IMR-90 (cell line): ENCODE measurements at regions not wholly inside any gene's neighbourhood (a gene's known extent, or its start where the extent isn't known, plus 50 kb on each side); places are given as distances from the start of the nearest gene placed in this dataset.
A peak's percentile ranks its signal among the peaks of the same experiment; 100 is the strongest.
"Not testable (repeated sequence)": the region's sequence is repeated elsewhere in the genome, so short reads cannot be mapped to it uniquely, and the experiment has no call there.

Source experiments
- ATAC-seq: fragments of 200-7000 bp; cut with Tn5 transposase; 2 replicates; pipeline ENCODE4 v1.9.1; 2020; ENCODE audit warnings: low read depth, mild to moderate bottlenecking, moderate library complexity
- BruUV-seq: library from RNA; stranded (reverse); fragments of 400-500 nt; replicated peaks from 2 replicates; lab custom pipeline; 2021; lab: Mats Ljungman, UMichigan
- CTCF ChIA-PET: fragments of 300-600 bp; formaldehyde crosslinking; extraction: SDS; loops from one replicate; lab custom pipeline; 2021; ENCODE audit warnings: antibody characterized with exemption; lab: Yijun Ruan, JAX
- POLR2A ChIA-PET: fragments of 300-600 bp; sonication (Branson Sonifier 250); formaldehyde crosslinking; loops from one replicate; lab custom pipeline; 2022; ENCODE audit warnings: antibody characterized with exemption; ENCODE audit not compliant: unreplicated experiment; lab: Charles Lee
- DNase-seq: peaks from one replicate; pipeline ENCODE4 v3.0.0; 2013
- H2AFZ ChIP-seq: replicated peaks from 2 replicates; pipeline ENCODE3; 2013; ENCODE audit warnings: low read length, mild to moderate bottlenecking; ENCODE audit not compliant: poor library complexity
- H2AK5ac ChIP-seq: 2 replicates; pipeline ENCODE4 v1.6.1; 2013; ENCODE audit warnings: low read depth, low read length, inconsistent platforms
- H2AK9ac ChIP-seq: replicated peaks from 2 replicates; pipeline ENCODE3; 2013; ENCODE audit warnings: mild to moderate bottlenecking, low read depth, low read length, moderate library complexity; ENCODE audit not compliant: poor library complexity
- H2BK120ac ChIP-seq: 2 replicates; pipeline ENCODE4 v1.6.1; 2013; ENCODE audit warnings: low read depth, low read length, inconsistent platforms
- H2BK15ac ChIP-seq: 3 replicates; pipeline ENCODE4 v1.6.1; 2013; ENCODE audit warnings: low read depth, low read length, inconsistent platforms
- H2BK20ac ChIP-seq: 2 replicates; pipeline ENCODE4 v1.6.1; 2013; ENCODE audit warnings: low read depth, mild to moderate bottlenecking, inconsistent platforms, low read length, moderate library complexity
- H2BK5ac ChIP-seq: 2 replicates; pipeline ENCODE4 v1.6.1; 2013; ENCODE audit warnings: mild to moderate bottlenecking, low read depth, low read length, inconsistent platforms; ENCODE audit not compliant: poor library complexity, severe bottlenecking
- H3K14ac ChIP-seq: replicated peaks from 2 replicates; pipeline ENCODE4 v1.6.1; 2013; ENCODE audit warnings: low read depth, low read length, inconsistent platforms
- H3K18ac ChIP-seq: 2 replicates; pipeline ENCODE4 v1.6.1; 2013; ENCODE audit warnings: low read depth, low read length, control low read depth
- H3K23ac ChIP-seq: 2 replicates; pipeline ENCODE4 v1.6.1; 2013; ENCODE audit warnings: low read depth, low read length, inconsistent platforms
- H3K27ac ChIP-seq: 2 replicates; pipeline ENCODE4 v1.5.1; 2013; ENCODE audit warnings: mild to moderate bottlenecking, control low read depth, low read length; ENCODE audit not compliant: insufficient read depth
- H3K27me3 ChIP-seq: 2 replicates; pipeline ENCODE4 v1.6.1; 2013; ENCODE audit warnings: low read length; ENCODE audit not compliant: control insufficient read depth, insufficient read depth
- H3K36me3 ChIP-seq: 2 replicates; pipeline ENCODE4 v1.6.1; 2013; ENCODE audit warnings: low read length, mixed read lengths; ENCODE audit not compliant: control insufficient read depth, insufficient read depth
- H3K4ac ChIP-seq: 2 replicates; pipeline ENCODE4 v1.6.1; 2013; ENCODE audit warnings: low read depth, low read length, inconsistent platforms
- H3K4me1 ChIP-seq: 2 replicates; pipeline ENCODE4 v1.6.1; 2013; ENCODE audit warnings: low read length, mixed read lengths; ENCODE audit not compliant: control insufficient read depth, insufficient read depth
- H3K4me2 ChIP-seq: 2 replicates; pipeline ENCODE4 v1.6.1; 2013; ENCODE audit warnings: low read depth, mild to moderate bottlenecking, control low read depth, low read length, moderate library complexity
- H3K4me3 ChIP-seq: 2 replicates; pipeline ENCODE4 v1.5.1; 2013; ENCODE audit warnings: low read depth, mild to moderate bottlenecking, control low read depth, low read length, moderate library complexity; ENCODE audit not compliant: insufficient read depth
- H3K56ac ChIP-seq: 2 replicates; pipeline ENCODE4 v1.6.1; 2013; ENCODE audit warnings: low read length, inconsistent platforms; ENCODE audit not compliant: insufficient read depth; ENCODE audit errors: extremely low read depth
- H3K79me1 ChIP-seq, 2 experiments: 2 replicates each; pipeline ENCODE4 v1.6.1; 2013; ENCODE audit warnings: low read length in 2 of 2, inconsistent platforms in 1 of 2, low read depth in 1 of 2
- H3K9ac ChIP-seq: 2 replicates; pipeline ENCODE4 v1.6.1; 2013; ENCODE audit warnings: low read depth, low read length, control low read depth
- H3K9me1 ChIP-seq: 2 replicates; pipeline ENCODE4 v1.6.1; 2013; ENCODE audit warnings: low read length, inconsistent platforms; ENCODE audit not compliant: insufficient read depth
- H3K9me3 ChIP-seq: 2 replicates; pipeline ENCODE4 v1.6.1; 2013; ENCODE audit warnings: low read length; ENCODE audit not compliant: control insufficient read depth, insufficient read depth
- H4K20me1 ChIP-seq: 2 replicates; pipeline ENCODE4 v1.6.1; 2013; ENCODE audit warnings: low read length, inconsistent platforms; ENCODE audit not compliant: insufficient read depth
- H4K5ac ChIP-seq: 2 replicates; pipeline ENCODE4 v1.6.1; 2013; ENCODE audit warnings: mild to moderate bottlenecking, low read depth, low read length, control low read depth
- H4K8ac ChIP-seq, 2 experiments: 2 replicates each; pipeline ENCODE4 v1.6.1; 2013; ENCODE audit warnings: low read depth in 2 of 2, low read length in 2 of 2, control low read depth in 1 of 2, inconsistent platforms in 1 of 2
- H4K91ac ChIP-seq: 2 replicates; pipeline ENCODE4 v1.6.1; 2013; ENCODE audit warnings: low read depth, low read length, inconsistent platforms; ENCODE audit not compliant: insufficient read depth
- WGBS, 2 experiments: methylation state at CpG; one replicate each; pipeline versions ENCODE4 v1.1.5 to v1.1.7; 2013; ENCODE audit warnings: missing lambda C conversion rate in 2 of 2; ENCODE audit not compliant: insufficient read length in 1 of 2; ENCODE audit errors: extremely low coverage in 2 of 2; 5-methylcytosine and 5-hydroxymethylcytosine counted together
- dilution Hi-C: fragments of 300-500 bp; cut with HindIII; formaldehyde crosslinking; loops from one replicate; pipeline ENCODE4 v1.14.3; 2018; ENCODE audit warnings: low sequenced_read_pairs; ENCODE audit not compliant: unreplicated experiment
- in situ Hi-C: fragments of 300-500 bp; cut with MboI; formaldehyde crosslinking; loops from 3 replicates; pipeline ENCODE4 v1.14.3; 2019; ENCODE audit warnings: low sequenced_read_pairs, inconsistent platforms, mixed read lengths
- intact Hi-C: fragments of 100-400 bp; cut with micrococcal nuclease; formaldehyde crosslinking; loops from 2 replicates; pipeline ENCODE4 v1.10.0; 2022

- H2BK120ac ChIP-seq, H3K23ac ChIP-seq, DNase-seq, H3K4me3 ChIP-seq, ATAC-seq, in situ Hi-C loops, H3K9me3 ChIP-seq, H3K4me1 ChIP-seq, dilution Hi-C loops, H3K18ac ChIP-seq, CTCF ChIA-PET, H3K36me3 ChIP-seq, H3K27ac ChIP-seq, H4K5ac ChIP-seq, H2BK5ac ChIP-seq, H3K14ac ChIP-seq, POLR2A ChIA-PET, H2AK9ac ChIP-seq, H3K4me2 ChIP-seq, H2AK5ac ChIP-seq, H4K8ac ChIP-seq, H3K9ac ChIP-seq, H2BK20ac ChIP-seq, H4K20me1 ChIP-seq, H3K27me3 ChIP-seq, H3K4ac ChIP-seq, H3K9me1 ChIP-seq, H4K91ac ChIP-seq, H3K79me1 ChIP-seq, intact Hi-C loops, H2BK15ac ChIP-seq, BruUV-seq, H3K56ac ChIP-seq: not testable (repeated sequence)
- H2AFZ ChIP-seq = peak overlapping the region; percentile 32
- no CpG with 5 or more reads among the region's 5 CpGs for WGBS, 2 experiments
Measured at GRCh38 chr10:118902656-118903055, 126.9 kb upstream of the NANOS1 start.
